GM23338 (cell line): ENCODE measurements at regions not wholly inside any gene's neighbourhood (a gene's known extent, or its start where the extent isn't known, plus 50 kb on each side); places are given as distances from the start of the nearest gene placed in this dataset.

Experiments
- ATAC-seq: fragments of 200-7000 bp; cut with Tn5 transposase; 3 replicates; pipeline ENCODE4 v1.9.1; 2020
- DNase-seq: peaks from one replicate; pipeline ENCODE4 v3.0.0-alpha.2; 2015; ENCODE audit warnings: low spot score
- H2AFZ ChIP-seq: fragments of 200-600 bp; sonication (generic); 2 replicates; pipeline ENCODE4 v1.8.0; 2016; ENCODE audit warnings: antibody characterized with exemption, mild to moderate bottlenecking, moderate library complexity
- H3F3A ChIP-seq: fragments of 200-600 bp; sonication (generic); replicated peaks from 2 replicates; pipeline ENCODE4 v1.8.0; 2017; ENCODE audit warnings: antibody characterized with exemption, mixed run types, low read depth
- H3K27ac ChIP-seq: fragments of 200-600 bp; sonication (generic); 2 replicates; pipeline ENCODE4 v1.6.1; 2016; ENCODE audit warnings: low read depth
- H3K27me3 ChIP-seq: fragments of 200-600 bp; sonication (generic); 2 replicates; pipeline ENCODE4 v1.8.0; 2016; ENCODE audit warnings: mild to moderate bottlenecking, mixed run types, moderate library complexity; ENCODE audit not compliant: insufficient read depth
- H3K36me3 ChIP-seq: fragments of 200-600 bp; sonication (generic); 2 replicates; pipeline ENCODE4 v1.8.0; 2016; ENCODE audit warnings: mild to moderate bottlenecking; ENCODE audit not compliant: insufficient read depth
- H3K4me1 ChIP-seq: fragments of 200-600 bp; sonication (generic); 2 replicates; pipeline ENCODE4 v1.8.0; 2016; ENCODE audit warnings: mild to moderate bottlenecking, moderate library complexity; ENCODE audit not compliant: insufficient read depth
- H3K4me2 ChIP-seq: fragments of 200-600 bp; sonication (generic); 2 replicates; pipeline ENCODE4 v1.7.1; 2017; ENCODE audit warnings: mixed run types
- H3K4me3 ChIP-seq: fragments of 200-600 bp; sonication (generic); 2 replicates; pipeline ENCODE4 v1.6.1; 2016; ENCODE audit warnings: mixed run types
- H3K79me2 ChIP-seq: fragments of 200-600 bp; sonication (generic); replicated peaks from 2 replicates; pipeline ENCODE4 v1.8.0; 2017; ENCODE audit warnings: mild to moderate bottlenecking; ENCODE audit not compliant: insufficient read depth
- H3K9me2 ChIP-seq: fragments of 200-600 bp; sonication (generic); 2 replicates; pipeline ENCODE4 v1.8.0; 2017; ENCODE audit not compliant: insufficient read depth
- H4K20me1 ChIP-seq: fragments of 200-600 bp; sonication (generic); replicated peaks from 2 replicates; pipeline ENCODE4 v1.8.0; 2017; ENCODE audit warnings: mild to moderate bottlenecking; ENCODE audit not compliant: insufficient read depth
- H3K27ac Mint-ChIP-seq: 2 replicates; pipeline ENCODE4 v1.8.0; 2020; ENCODE audit warnings: inconsistent platforms, mild to moderate bottlenecking, moderate library complexity, mixed read lengths
- H3K27me3 Mint-ChIP-seq: 3 replicates; pipeline ENCODE4 v1.8.0; 2022; ENCODE audit warnings: low read depth, mild to moderate bottlenecking, moderate library complexity, mixed read lengths, inconsistent platforms; ENCODE audit not compliant: insufficient read depth, poor library complexity
- H3K36me3 Mint-ChIP-seq: 3 replicates; pipeline ENCODE4 v1.8.0; 2021; ENCODE audit warnings: low read depth, mild to moderate bottlenecking, inconsistent platforms, moderate library complexity, mixed read lengths
- H3K4me1 Mint-ChIP-seq: 3 replicates; pipeline ENCODE4 v1.8.0; 2020; ENCODE audit warnings: mild to moderate bottlenecking, inconsistent platforms, mixed read lengths
- H3K4me3 Mint-ChIP-seq: 3 replicates; pipeline ENCODE4 v1.8.0; 2021; ENCODE audit warnings: moderate library complexity, mild to moderate bottlenecking, inconsistent platforms, mixed read lengths
- H3K9me3 Mint-ChIP-seq: 3 replicates; pipeline ENCODE4 v1.8.0; 2020; ENCODE audit warnings: moderate library complexity, mild to moderate bottlenecking, inconsistent platforms, mixed read lengths
- CREB1 ChIP-seq: fragments of 250-450 bp; sonication (Bioruptor Pico); IDR thresholded peaks from 2 replicates; pipeline ENCODE4 v1.5.0; 2020; ENCODE audit warnings: low read depth, mild to moderate bottlenecking, moderate library complexity
- EZH2 ChIP-seq: fragments of 200-600 bp; sonication (generic); IDR thresholded peaks from one replicate; pipeline ENCODE4 v1.8.0; 2017; ENCODE audit warnings: antibody characterized with exemption, mild to moderate bottlenecking, low read depth; ENCODE audit not compliant: unreplicated experiment
- EZH2phosphoT487 ChIP-seq: fragments of 200-600 bp; sonication (generic); IDR thresholded peaks from one replicate; pipeline ENCODE4 v1.8.1; 2018; ENCODE audit warnings: antibody characterized with exemption; ENCODE audit not compliant: unreplicated experiment
- JUNB ChIP-seq: IDR thresholded peaks from one replicate; pipeline ENCODE4 v1.6.1; 2016; ENCODE audit warnings: antibody characterized with exemption; ENCODE audit not compliant: unreplicated experiment
- NANOG ChIP-seq: IDR thresholded peaks from 2 replicates; pipeline ENCODE4 v1.6.1; 2016; ENCODE audit warnings: antibody characterized with exemption, borderline replicate concordance
- POLR2AphosphoS5 ChIP-seq: IDR thresholded peaks from 2 replicates; pipeline ENCODE4 v1.6.1; 2016; ENCODE audit warnings: antibody characterized with exemption, low read depth
- STAT1 ChIP-seq: IDR thresholded peaks from one replicate; pipeline ENCODE4 v1.6.1; 2016; ENCODE audit warnings: antibody characterized with exemption; ENCODE audit not compliant: unreplicated experiment
- ZNF114 ChIP-seq: fragments of 250-450 bp; sonication (Bioruptor Pico); IDR thresholded peaks from 2 replicates; pipeline ENCODE4 v1.5.0; 2020; ENCODE audit warnings: mild to moderate bottlenecking, moderate library complexity
- ZNF331 ChIP-seq: fragments of 250-450 bp; sonication (Bioruptor Pico); IDR thresholded peaks from 2 replicates; pipeline ENCODE4 v1.5.0; 2020; ENCODE audit warnings: low read depth, mild to moderate bottlenecking, moderate library complexity
- TF ChIP-seq, protein P1 (sequence below): IDR thresholded peaks from 2 replicates; pipeline ENCODE4 v1.6.1; 2016; ENCODE audit warnings: antibody characterized with exemption
- TF ChIP-seq, protein P2 (sequence below): IDR thresholded peaks from one replicate; pipeline ENCODE4 v1.6.1; 2018; ENCODE audit warnings: antibody characterized with exemption; ENCODE audit not compliant: unreplicated experiment
- TF ChIP-seq, protein P3 (sequence below): fragments of 250-450 bp; sonication (Bioruptor Pico); IDR thresholded peaks from 2 replicates; pipeline ENCODE4 v1.5.0; 2020; ENCODE audit warnings: mild to moderate bottlenecking, moderate library complexity
- TF ChIP-seq, protein P4 (sequence below), 2 experiments: fragments of 200-600 bp in 1 of 2; sonication (generic) in 1 of 2; conservative IDR thresholded peaks; 2 replicates each; pipeline versions ENCODE4 v1.5.1 to v1.6.1; 2016 to 2017; ENCODE audit warnings: antibody characterized with exemption in 2 of 2, low read depth in 2 of 2, mild to moderate bottlenecking in 2 of 2, moderate library complexity in 1 of 2

DNA sequence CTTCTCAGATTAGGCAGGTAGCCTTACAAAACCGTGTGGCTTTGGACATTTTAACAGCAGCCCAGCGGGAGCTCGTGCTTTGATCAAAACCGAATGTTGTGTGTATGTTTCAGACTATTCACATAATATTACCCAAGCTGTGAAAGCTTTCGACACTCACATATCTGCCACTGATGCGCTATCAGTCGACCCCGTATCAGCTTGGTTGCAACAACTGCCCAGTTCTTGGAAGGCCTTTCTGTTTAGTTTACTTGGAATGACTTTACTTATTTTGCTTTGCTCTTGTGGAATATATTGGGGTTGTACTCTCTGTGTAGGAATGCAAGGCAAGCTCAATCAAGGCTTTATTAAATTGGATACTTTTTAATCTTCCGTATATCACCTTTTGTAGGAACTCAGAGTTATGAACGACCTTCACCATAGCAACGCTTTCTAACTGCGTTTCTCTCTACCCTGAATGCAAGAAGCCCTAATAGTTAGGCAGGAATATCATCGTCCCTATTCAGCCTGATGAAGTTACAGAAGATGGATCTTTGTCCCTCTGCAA is 107.5 kb downstream of the GLUD2 start:
- Mint-ChIP-seq H3K9me3 (no peaks in the 10 kb centered on the region), H3K36me3 (no peaks in the 10 kb centered on the region), H3K27me3 (no peaks in the 10 kb centered on the region), H3K4me3 (no peak overlapping the region), H3K4me1 (no peaks in the 10 kb centered on the region), H3K27ac (no peak overlapping the region)
- Histone ChIP-seq H3K79me2 (no peaks in the 10 kb centered on the region), H3K27ac (no peak overlapping the region), H3K36me3 (no peaks in the 10 kb centered on the region), H3K4me2 (no peak overlapping the region), H3K4me1 (no peaks in the 10 kb centered on the region), H3F3A (no peaks in the 10 kb centered on the region), H2AFZ (no peak overlapping the region), H3K27me3 (no peaks in the 10 kb centered on the region), H3K9me2 (no peaks in the 10 kb centered on the region), H3K4me3 (no peak overlapping the region), H4K20me1 (no peaks in the 10 kb centered on the region)
- no peak for TF ChIP-seq NANOG
- TF ChIP-seq, protein P1, sequence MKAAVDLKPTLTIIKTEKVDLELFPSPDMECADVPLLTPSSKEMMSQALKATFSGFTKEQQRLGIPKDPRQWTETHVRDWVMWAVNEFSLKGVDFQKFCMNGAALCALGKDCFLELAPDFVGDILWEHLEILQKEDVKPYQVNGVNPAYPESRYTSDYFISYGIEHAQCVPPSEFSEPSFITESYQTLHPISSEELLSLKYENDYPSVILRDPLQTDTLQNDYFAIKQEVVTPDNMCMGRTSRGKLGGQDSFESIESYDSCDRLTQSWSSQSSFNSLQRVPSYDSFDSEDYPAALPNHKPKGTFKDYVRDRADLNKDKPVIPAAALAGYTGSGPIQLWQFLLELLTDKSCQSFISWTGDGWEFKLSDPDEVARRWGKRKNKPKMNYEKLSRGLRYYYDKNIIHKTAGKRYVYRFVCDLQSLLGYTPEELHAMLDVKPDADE = no peak
- no peak for TF ChIP-seq POLR2AphosphoS5
- no peak for TF ChIP-seq STAT1
- no peak for TF ChIP-seq CREB1 (CRISPR knock-in tag)
- no peak for TF ChIP-seq ZNF331 (CRISPR knock-in tag)
- TF ChIP-seq, protein P2, sequence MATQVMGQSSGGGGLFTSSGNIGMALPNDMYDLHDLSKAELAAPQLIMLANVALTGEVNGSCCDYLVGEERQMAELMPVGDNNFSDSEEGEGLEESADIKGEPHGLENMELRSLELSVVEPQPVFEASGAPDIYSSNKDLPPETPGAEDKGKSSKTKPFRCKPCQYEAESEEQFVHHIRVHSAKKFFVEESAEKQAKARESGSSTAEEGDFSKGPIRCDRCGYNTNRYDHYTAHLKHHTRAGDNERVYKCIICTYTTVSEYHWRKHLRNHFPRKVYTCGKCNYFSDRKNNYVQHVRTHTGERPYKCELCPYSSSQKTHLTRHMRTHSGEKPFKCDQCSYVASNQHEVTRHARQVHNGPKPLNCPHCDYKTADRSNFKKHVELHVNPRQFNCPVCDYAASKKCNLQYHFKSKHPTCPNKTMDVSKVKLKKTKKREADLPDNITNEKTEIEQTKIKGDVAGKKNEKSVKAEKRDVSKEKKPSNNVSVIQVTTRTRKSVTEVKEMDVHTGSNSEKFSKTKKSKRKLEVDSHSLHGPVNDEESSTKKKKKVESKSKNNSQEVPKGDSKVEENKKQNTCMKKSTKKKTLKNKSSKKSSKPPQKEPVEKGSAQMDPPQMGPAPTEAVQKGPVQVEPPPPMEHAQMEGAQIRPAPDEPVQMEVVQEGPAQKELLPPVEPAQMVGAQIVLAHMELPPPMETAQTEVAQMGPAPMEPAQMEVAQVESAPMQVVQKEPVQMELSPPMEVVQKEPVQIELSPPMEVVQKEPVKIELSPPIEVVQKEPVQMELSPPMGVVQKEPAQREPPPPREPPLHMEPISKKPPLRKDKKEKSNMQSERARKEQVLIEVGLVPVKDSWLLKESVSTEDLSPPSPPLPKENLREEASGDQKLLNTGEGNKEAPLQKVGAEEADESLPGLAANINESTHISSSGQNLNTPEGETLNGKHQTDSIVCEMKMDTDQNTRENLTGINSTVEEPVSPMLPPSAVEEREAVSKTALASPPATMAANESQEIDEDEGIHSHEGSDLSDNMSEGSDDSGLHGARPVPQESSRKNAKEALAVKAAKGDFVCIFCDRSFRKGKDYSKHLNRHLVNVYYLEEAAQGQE = no peak
- no peak for TF ChIP-seq EZH2phosphoT487
- TF ChIP-seq ZNF114 = no peak
- no peak for TF ChIP-seq JUNB
- TF ChIP-seq, protein P3, sequence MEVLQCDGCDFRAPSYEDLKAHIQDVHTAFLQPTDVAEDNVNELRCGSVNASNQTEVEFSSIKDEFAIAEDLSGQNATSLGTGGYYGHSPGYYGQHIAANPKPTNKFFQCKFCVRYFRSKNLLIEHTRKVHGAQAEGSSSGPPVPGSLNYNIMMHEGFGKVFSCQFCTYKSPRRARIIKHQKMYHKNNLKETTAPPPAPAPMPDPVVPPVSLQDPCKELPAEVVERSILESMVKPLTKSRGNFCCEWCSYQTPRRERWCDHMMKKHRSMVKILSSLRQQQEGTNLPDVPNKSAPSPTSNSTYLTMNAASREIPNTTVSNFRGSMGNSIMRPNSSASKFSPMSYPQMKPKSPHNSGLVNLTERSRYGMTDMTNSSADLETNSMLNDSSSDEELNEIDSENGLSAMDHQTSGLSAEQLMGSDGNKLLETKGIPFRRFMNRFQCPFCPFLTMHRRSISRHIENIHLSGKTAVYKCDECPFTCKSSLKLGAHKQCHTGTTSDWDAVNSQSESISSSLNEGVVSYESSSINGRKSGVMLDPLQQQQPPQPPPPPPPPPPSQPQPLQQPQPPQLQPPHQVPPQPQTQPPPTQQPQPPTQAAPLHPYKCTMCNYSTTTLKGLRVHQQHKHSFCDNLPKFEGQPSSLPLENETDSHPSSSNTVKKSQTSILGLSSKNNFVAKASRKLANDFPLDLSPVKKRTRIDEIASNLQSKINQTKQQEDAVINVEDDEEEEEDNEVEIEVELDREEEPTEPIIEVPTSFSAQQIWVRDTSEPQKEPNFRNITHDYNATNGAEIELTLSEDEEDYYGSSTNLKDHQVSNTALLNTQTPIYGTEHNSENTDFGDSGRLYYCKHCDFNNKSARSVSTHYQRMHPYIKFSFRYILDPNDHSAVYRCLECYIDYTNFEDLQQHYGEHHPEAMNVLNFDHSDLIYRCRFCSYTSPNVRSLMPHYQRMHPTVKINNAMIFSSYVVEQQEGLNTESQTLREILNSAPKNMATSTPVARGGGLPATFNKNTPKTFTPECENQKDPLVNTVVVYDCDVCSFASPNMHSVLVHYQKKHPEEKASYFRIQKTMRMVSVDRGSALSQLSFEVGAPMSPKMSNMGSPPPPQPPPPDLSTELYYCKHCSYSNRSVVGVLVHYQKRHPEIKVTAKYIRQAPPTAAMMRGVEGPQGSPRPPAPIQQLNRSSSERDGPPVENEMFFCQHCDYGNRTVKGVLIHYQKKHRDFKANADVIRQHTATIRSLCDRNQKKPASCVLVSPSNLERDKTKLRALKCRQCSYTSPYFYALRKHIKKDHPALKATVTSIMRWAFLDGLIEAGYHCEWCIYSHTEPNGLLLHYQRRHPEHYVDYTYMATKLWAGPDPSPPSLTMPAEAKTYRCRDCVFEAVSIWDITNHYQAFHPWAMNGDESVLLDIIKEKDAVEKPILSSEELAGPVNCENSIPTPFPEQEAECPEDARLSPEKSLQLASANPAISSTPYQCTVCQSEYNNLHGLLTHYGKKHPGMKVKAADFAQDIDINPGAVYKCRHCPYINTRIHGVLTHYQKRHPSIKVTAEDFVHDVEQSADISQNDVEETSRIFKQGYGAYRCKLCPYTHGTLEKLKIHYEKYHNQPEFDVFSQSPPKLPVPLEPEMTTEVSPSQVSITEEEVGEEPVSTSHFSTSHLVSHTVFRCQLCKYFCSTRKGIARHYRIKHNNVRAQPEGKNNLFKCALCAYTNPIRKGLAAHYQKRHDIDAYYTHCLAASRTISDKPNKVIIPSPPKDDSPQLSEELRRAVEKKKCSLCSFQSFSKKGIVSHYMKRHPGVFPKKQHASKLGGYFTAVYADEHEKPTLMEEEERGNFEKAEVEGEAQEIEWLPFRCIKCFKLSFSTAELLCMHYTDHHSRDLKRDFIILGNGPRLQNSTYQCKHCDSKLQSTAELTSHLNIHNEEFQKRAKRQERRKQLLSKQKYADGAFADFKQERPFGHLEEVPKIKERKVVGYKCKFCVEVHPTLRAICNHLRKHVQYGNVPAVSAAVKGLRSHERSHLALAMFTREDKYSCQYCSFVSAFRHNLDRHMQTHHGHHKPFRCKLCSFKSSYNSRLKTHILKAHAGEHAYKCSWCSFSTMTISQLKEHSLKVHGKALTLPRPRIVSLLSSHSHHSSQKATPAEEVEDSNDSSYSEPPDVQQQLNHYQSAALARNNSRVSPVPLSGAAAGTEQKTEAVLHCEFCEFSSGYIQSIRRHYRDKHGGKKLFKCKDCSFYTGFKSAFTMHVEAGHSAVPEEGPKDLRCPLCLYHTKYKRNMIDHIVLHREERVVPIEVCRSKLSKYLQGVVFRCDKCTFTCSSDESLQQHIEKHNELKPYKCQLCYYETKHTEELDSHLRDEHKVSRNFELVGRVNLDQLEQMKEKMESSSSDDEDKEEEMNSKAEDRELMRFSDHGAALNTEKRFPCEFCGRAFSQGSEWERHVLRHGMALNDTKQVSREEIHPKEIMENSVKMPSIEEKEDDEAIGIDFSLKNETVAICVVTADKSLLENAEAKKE (CRISPR knock-in tag) = no peak
- TF ChIP-seq EZH2 = no peak
- TF ChIP-seq, protein P4, sequence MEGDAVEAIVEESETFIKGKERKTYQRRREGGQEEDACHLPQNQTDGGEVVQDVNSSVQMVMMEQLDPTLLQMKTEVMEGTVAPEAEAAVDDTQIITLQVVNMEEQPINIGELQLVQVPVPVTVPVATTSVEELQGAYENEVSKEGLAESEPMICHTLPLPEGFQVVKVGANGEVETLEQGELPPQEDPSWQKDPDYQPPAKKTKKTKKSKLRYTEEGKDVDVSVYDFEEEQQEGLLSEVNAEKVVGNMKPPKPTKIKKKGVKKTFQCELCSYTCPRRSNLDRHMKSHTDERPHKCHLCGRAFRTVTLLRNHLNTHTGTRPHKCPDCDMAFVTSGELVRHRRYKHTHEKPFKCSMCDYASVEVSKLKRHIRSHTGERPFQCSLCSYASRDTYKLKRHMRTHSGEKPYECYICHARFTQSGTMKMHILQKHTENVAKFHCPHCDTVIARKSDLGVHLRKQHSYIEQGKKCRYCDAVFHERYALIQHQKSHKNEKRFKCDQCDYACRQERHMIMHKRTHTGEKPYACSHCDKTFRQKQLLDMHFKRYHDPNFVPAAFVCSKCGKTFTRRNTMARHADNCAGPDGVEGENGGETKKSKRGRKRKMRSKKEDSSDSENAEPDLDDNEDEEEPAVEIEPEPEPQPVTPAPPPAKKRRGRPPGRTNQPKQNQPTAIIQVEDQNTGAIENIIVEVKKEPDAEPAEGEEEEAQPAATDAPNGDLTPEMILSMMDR (conservative IDR thresholded peaks at IDR 0.05; ENCODE audit: low read depth in 2 of 2) = no peak
- DNase-seq = no peak
- no peak for ATAC-seq
